H9 (cell line): ENCODE measurements at regions not wholly inside any gene's neighbourhood (a gene's known extent, or its start where the extent isn't known, plus 50 kb on each side); places are given as distances from the start of the nearest gene placed in this dataset.

Experiments
- DNase-seq: peaks from one replicate; pipeline ENCODE4 v3.0.0-alpha.2; 2017
- H2AFZ ChIP-seq: one replicate; pipeline ENCODE4 v1.6.1; 2013; ENCODE audit warnings: mild to moderate bottlenecking, low read length, control low read depth, moderate library complexity
- H2AK5ac ChIP-seq: 2 replicates; pipeline ENCODE4 v1.6.1; 2013; ENCODE audit warnings: low read length, control low read depth, mixed read lengths; ENCODE audit not compliant: insufficient read length
- H2BK120ac ChIP-seq: one replicate; pipeline ENCODE4 v1.6.1; 2013; ENCODE audit warnings: low read depth, mild to moderate bottlenecking, low read length, control low read depth, inconsistent platforms; ENCODE audit not compliant: poor library complexity, severe bottlenecking
- H2BK12ac ChIP-seq: 2 replicates; pipeline ENCODE4 v1.6.1; 2013; ENCODE audit warnings: low read length, control low read depth, mixed read lengths, low read depth; ENCODE audit not compliant: insufficient read length
- H2BK15ac ChIP-seq: 2 replicates; pipeline ENCODE4 v1.6.1; 2013; ENCODE audit warnings: low read depth, low read length, control low read depth
- H2BK20ac ChIP-seq: one replicate; pipeline ENCODE4 v1.6.1; 2013; ENCODE audit warnings: low read depth, mild to moderate bottlenecking, low read length, control low read depth, inconsistent platforms; ENCODE audit not compliant: poor library complexity, severe bottlenecking
- H2BK5ac ChIP-seq: 2 replicates; pipeline ENCODE4 v1.6.1; 2013; ENCODE audit warnings: low read length, control low read depth, mixed read lengths; ENCODE audit not compliant: insufficient read length
- H3K14ac ChIP-seq: 2 replicates; pipeline ENCODE4 v1.6.1; 2013; ENCODE audit warnings: low read length, control low read depth; ENCODE audit not compliant: insufficient read depth
- H3K18ac ChIP-seq: 2 replicates; pipeline ENCODE4 v1.6.1; 2013; ENCODE audit warnings: low read depth, mild to moderate bottlenecking, mixed read lengths, low read length, control low read depth; ENCODE audit not compliant: insufficient read length
- H3K23ac ChIP-seq: 2 replicates; pipeline ENCODE4 v1.6.1; 2013; ENCODE audit warnings: low read length, control low read depth, mixed read lengths, low read depth; ENCODE audit not compliant: insufficient read length
- H3K23me2 ChIP-seq: 2 replicates; pipeline ENCODE4 v1.6.1; 2013; ENCODE audit warnings: low read depth, mild to moderate bottlenecking, mixed read lengths, low read length, control low read depth; ENCODE audit not compliant: insufficient read length, poor library complexity, severe bottlenecking
- H3K27ac ChIP-seq: 2 replicates; pipeline ENCODE4 v1.5.1; 2013; ENCODE audit warnings: low read length, control low read depth, mixed read lengths, low read depth; ENCODE audit not compliant: insufficient read length
- H3K27me3 ChIP-seq: 2 replicates; pipeline ENCODE4 v1.6.1; 2013; ENCODE audit warnings: low read length, control low read depth, inconsistent platforms; ENCODE audit not compliant: insufficient read depth
- H3K4ac ChIP-seq: 2 replicates; pipeline ENCODE4 v1.6.1; 2013; ENCODE audit warnings: low read depth, mild to moderate bottlenecking, control low read depth, inconsistent platforms, low read length, moderate library complexity
- H3K4me1 ChIP-seq: 2 replicates; pipeline ENCODE4 v1.6.1; 2013; ENCODE audit warnings: low read length, control low read depth, inconsistent platforms; ENCODE audit not compliant: insufficient read depth
- H3K4me2 ChIP-seq: 2 replicates; pipeline ENCODE4 v1.6.1; 2013; ENCODE audit warnings: low read length, control low read depth, mixed read lengths; ENCODE audit not compliant: insufficient read length, insufficient read depth
- H3K56ac ChIP-seq: 2 replicates; pipeline ENCODE4 v1.6.1; 2013; ENCODE audit warnings: low read depth, mild to moderate bottlenecking, mixed read lengths, low read length, control low read depth; ENCODE audit not compliant: insufficient read length
- H3K79me1 ChIP-seq: 2 replicates; pipeline ENCODE4 v1.6.1; 2013; ENCODE audit warnings: low read depth, mild to moderate bottlenecking, moderate library complexity, low read length, control low read depth, inconsistent platforms; ENCODE audit not compliant: insufficient read depth, poor library complexity, severe bottlenecking
- H3K79me2 ChIP-seq: 2 replicates; pipeline ENCODE4 v1.6.1; 2013; ENCODE audit warnings: low read length, control low read depth, inconsistent platforms; ENCODE audit not compliant: insufficient read depth
- H3K9ac ChIP-seq: 2 replicates; pipeline ENCODE4 v1.6.1; 2013; ENCODE audit warnings: low read length, control low read depth, mixed read lengths; ENCODE audit not compliant: insufficient read length; ENCODE audit errors: extremely low read depth
- H3K9me3 ChIP-seq: one replicate; pipeline ENCODE4 v1.6.1; 2013; ENCODE audit warnings: low read depth, low read length, inconsistent platforms; ENCODE audit not compliant: control insufficient read depth
- H3T11ph ChIP-seq: one replicate; pipeline ENCODE4 v1.6.1; 2013; ENCODE audit warnings: mild to moderate bottlenecking, low read length, control low read depth, inconsistent platforms
- H4K20me1 ChIP-seq: one replicate; pipeline ENCODE4 v1.6.1; 2013; ENCODE audit not compliant: control insufficient read depth, insufficient read length, insufficient read depth
- H4K5ac ChIP-seq: 2 replicates; pipeline ENCODE4 v1.6.1; 2013; ENCODE audit warnings: low read depth, mild to moderate bottlenecking, mixed read lengths, low read length, control low read depth; ENCODE audit not compliant: insufficient read length
- H4K8ac ChIP-seq: replicated peaks from 2 replicates; pipeline ENCODE4 v1.6.1; 2013; ENCODE audit warnings: low read length, control low read depth, mixed read lengths, low read depth; ENCODE audit not compliant: insufficient read length
- H4K91ac ChIP-seq: 2 replicates; pipeline ENCODE4 v1.6.1; 2013; ENCODE audit warnings: low read depth, mild to moderate bottlenecking, moderate library complexity, mixed read lengths, low read length, control low read depth; ENCODE audit not compliant: insufficient read length
- H3K27ac Mint-ChIP-seq, 3 experiments: 2 replicates in 2 of 3; 3 replicates in 1 of 3; pipeline ENCODE4 v1.8.0; 2020 to 2021; ENCODE audit warnings: mixed read lengths in 3 of 3, mild to moderate bottlenecking in 1 of 3, moderate library complexity in 1 of 3
- H3K27me3 Mint-ChIP-seq: 2 replicates; pipeline ENCODE4 v1.8.0; 2021; ENCODE audit warnings: low read depth, mild to moderate bottlenecking, moderate library complexity, mixed read lengths
- H3K36me3 Mint-ChIP-seq, 3 experiments: 2 replicates in 2 of 3; 3 replicates in 1 of 3; pipeline ENCODE4 v1.8.0; 2020 to 2021; ENCODE audit warnings: low read depth in 3 of 3, mixed read lengths in 3 of 3; ENCODE audit not compliant: insufficient read depth in 1 of 3
- H3K4me1 Mint-ChIP-seq, 2 experiments: 2 replicates each; pipeline ENCODE4 v1.8.0; 2020; ENCODE audit warnings: mixed read lengths in 2 of 2
- H3K4me3 Mint-ChIP-seq, 2 experiments: 2 replicates in 1 of 2; 3 replicates in 1 of 2; pipeline ENCODE4 v1.8.0; 2020 to 2021; ENCODE audit warnings: mild to moderate bottlenecking in 2 of 2, mixed read lengths in 2 of 2, moderate library complexity in 1 of 2
- H3K9me3 Mint-ChIP-seq, 2 experiments: 2 replicates in 1 of 2; 3 replicates in 1 of 2; pipeline ENCODE4 v1.8.0; 2020; ENCODE audit warnings: mild to moderate bottlenecking in 2 of 2, mixed read lengths in 2 of 2, moderate library complexity in 1 of 2
- WGBS: extraction: QIAGEN DNeasy Blood & Tissue Kit; methylation state at CpG from one replicate; pipeline ENCODE4 v1.1.7; 2013; ENCODE audit warnings: missing lambda C conversion rate, low lambda C conversion rate, mixed read lengths; ENCODE audit not compliant: insufficient read length; ENCODE audit errors: extremely low coverage; 5-methylcytosine and 5-hydroxymethylcytosine counted together
- TF ChIP-seq, protein P1 (sequence below): fragments of 200-600 bp; sonication (generic); conservative IDR thresholded peaks from 3 replicates; pipeline ENCODE4 v1.8.0; 2021; ENCODE audit warnings: antibody characterized with exemption, mild to moderate bottlenecking

- Histone ChIP-seq H3K4me1 (peaks cover 6% of the 10 kb centered on the region; the same call in 1 of the 2 replicates), H2BK15ac (no peak overlapping the region), H3K23ac (no peak overlapping the region), H3K9ac (no peak overlapping the region), H3K56ac (no peak overlapping the region), H4K91ac (no peak overlapping the region), H3K4ac (no peak overlapping the region), H3K4me2 (no peak overlapping the region), H2BK12ac (no peak overlapping the region), H3K79me1 (no peaks in the 10 kb centered on the region), H4K8ac (no peak overlapping the region), H3T11ph (no peak overlapping the region), H2BK20ac (no peak overlapping the region), H2AFZ (no peak overlapping the region), H3K9me3 (no peaks in the 10 kb centered on the region), H3K18ac (no peak overlapping the region), H3K27me3 (no peaks in the 10 kb centered on the region), H2BK120ac (no peak overlapping the region), H3K23me2 (no peaks in the 10 kb centered on the region), H4K5ac (no peak overlapping the region), H2BK5ac (no peak overlapping the region), H3K27ac (no peak overlapping the region), H2AK5ac (no peak overlapping the region), H3K79me2 (no peaks in the 10 kb centered on the region), H4K20me1 (no peaks in the 10 kb centered on the region), H3K14ac (no peak overlapping the region)
- Mint-ChIP-seq H3K4me1 (peaks cover 39 to 47% of the 10 kb centered on the region in 2 experiments), H3K36me3 (peaks cover 8 to 11% (median 9%) of the 10 kb centered on the region in 3 experiments), H3K27me3 (no peaks in the 10 kb centered on the region), H3K9me3 (peaks cover 9 to 11% of the 10 kb centered on the region in 2 experiments), H3K27ac (no peak overlapping the region), H3K4me3 (peak overlapping the region in 1 of 2 experiments; percentile 6; a peak in 2 of 5 replicates)
- no CpG with 5 or more reads among the region's 6 CpGs for WGBS
- DNase-seq, result no peak
- TF ChIP-seq, protein P1, sequence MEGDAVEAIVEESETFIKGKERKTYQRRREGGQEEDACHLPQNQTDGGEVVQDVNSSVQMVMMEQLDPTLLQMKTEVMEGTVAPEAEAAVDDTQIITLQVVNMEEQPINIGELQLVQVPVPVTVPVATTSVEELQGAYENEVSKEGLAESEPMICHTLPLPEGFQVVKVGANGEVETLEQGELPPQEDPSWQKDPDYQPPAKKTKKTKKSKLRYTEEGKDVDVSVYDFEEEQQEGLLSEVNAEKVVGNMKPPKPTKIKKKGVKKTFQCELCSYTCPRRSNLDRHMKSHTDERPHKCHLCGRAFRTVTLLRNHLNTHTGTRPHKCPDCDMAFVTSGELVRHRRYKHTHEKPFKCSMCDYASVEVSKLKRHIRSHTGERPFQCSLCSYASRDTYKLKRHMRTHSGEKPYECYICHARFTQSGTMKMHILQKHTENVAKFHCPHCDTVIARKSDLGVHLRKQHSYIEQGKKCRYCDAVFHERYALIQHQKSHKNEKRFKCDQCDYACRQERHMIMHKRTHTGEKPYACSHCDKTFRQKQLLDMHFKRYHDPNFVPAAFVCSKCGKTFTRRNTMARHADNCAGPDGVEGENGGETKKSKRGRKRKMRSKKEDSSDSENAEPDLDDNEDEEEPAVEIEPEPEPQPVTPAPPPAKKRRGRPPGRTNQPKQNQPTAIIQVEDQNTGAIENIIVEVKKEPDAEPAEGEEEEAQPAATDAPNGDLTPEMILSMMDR, result no peak
Observed at GRCh38 chr4:123305736-123306135, 90.9 kb upstream of the SPRY1 start.
